ENCODE measurements at regions not wholly inside any gene's neighbourhood (a gene's known extent, or its start where the extent isn't known, plus 50 kb on each side); places are given as distances from the start of the nearest gene placed in this dataset.

DNA sequence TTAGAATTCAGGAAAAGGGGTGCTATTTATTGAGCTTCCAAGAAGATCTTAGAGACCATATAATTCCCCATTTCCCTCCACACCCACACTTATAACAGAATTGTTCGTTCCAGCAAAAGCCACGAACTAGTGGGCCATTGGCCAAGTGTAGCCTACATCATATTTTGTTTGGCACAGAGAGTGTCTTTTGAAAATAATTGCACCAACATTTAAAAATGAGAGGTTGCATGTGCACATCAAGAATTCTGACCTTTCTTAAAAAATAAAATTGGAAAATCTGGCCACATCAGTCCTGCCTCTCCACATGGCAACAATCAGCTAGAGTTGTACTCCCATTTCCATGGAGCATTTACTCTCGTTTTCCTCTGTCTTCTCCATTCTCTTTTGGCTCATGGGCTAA, 655.5 kb upstream of the FANCL start:
- H3K4me2 ChIP-seq (ENCODE audit: insufficient read depth in 1 of 2, low read depth in 2 of 2, low read length in 2 of 2), result no peak overlapping the region
- no peak overlapping the region for H4K5ac ChIP-seq (ENCODE audit: insufficient read length, low read depth, low read length)
- H3K27me3 ChIP-seq (replicated peaks in 1 of 4; ENCODE audit: control insufficient read depth in 3 of 4, extremely low read depth in 1 of 4, insufficient read depth in 3 of 4, low read length in 3 of 4), result peaks cover 0 to 1% (median 0%) of the 10 kb centered on the region in 4 experiments; a peak in 1 of 7 replicates
- H3K4me1 ChIP-seq (replicated peaks in 1 of 4; ENCODE audit: control insufficient read depth in 3 of 4, insufficient read depth in 4 of 4, low read length in 3 of 4), result no peaks in the 10 kb centered on the region
- ChIA-PET POLR2A (ENCODE audit: partially characterized antibody) (no interaction called here), CTCF (ENCODE audit: partially characterized antibody) (interaction anchor here (0.6 to 0.8 kb wide), 2 partner anchors 33 to 99 kb away, joined by 3 read pairs; no protein-coding TSS in a partner anchor)
- H3K79me1 ChIP-seq (ENCODE audit: low read depth, low read length), result no peaks in the 10 kb centered on the region
- H3K4ac ChIP-seq (replicated peaks; ENCODE audit: insufficient read length, low read depth, low read length), result no peak overlapping the region
- no peaks in the 10 kb centered on the region for H3K79me2 ChIP-seq (ENCODE audit: control insufficient read depth in 1 of 2, insufficient read depth in 2 of 2, low read length in 2 of 2)
- no peak overlapping the region for H2BK12ac ChIP-seq (ENCODE audit: low read depth, low read length)
- no peak overlapping the region for H3K23ac ChIP-seq (ENCODE audit: insufficient read length)
- no peaks in the 10 kb centered on the region for H3K23me2 ChIP-seq (ENCODE audit: low read depth, low read length)
- no peak overlapping the region for H4K8ac ChIP-seq (ENCODE audit: extremely low read depth, insufficient read depth, low read length)
- no peak overlapping the region for H2BK120ac ChIP-seq (replicated peaks; ENCODE audit: low read depth, low read length)
- no peak for FAIRE-seq
- H3K56ac ChIP-seq (replicated peaks; ENCODE audit: insufficient read length, low read depth, low read length), result no peak overlapping the region
- no peak overlapping the region for H2BK5ac ChIP-seq (ENCODE audit: low read depth, low read length)
- H3K27ac ChIP-seq (ENCODE audit: low read depth, low read length), result no peak overlapping the region
- no peaks in the 10 kb centered on the region for H4K20me1 ChIP-seq (replicated peaks in 1 of 2; ENCODE audit: control insufficient read depth in 1 of 2, insufficient read depth in 2 of 2, low read length in 2 of 2)
- H3K36me3 ChIP-seq (ENCODE audit: control insufficient read depth in 2 of 4, insufficient read depth in 4 of 4, low read length in 3 of 4), result no peaks in the 10 kb centered on the region
- WGBS, 2 experiments (ENCODE audit: extremely low coverage in 1 of 2, insufficient coverage in 1 of 2, insufficient read length in 1 of 2, insufficient replicate concordance in 2 of 2, low coverage in 1 of 2, low lambda C conversion rate in 2 of 2, missing lambda C conversion rate in 1 of 2), result 95% methylated on average over 3 of the region's 3 CpGs; no CpG with 5 or more reads in 1 of the 2 experiments
- no peak overlapping the region for H2BK15ac ChIP-seq (ENCODE audit: low read length)
- no peak overlapping the region for H3K14ac ChIP-seq (ENCODE audit: insufficient read length)
- H3K9me3 ChIP-seq (ENCODE audit: insufficient read depth in 2 of 2, low read depth in 1 of 2, low read length in 1 of 2), result no peaks in the 10 kb centered on the region
- no peak overlapping the region for H2AK5ac ChIP-seq (ENCODE audit: low read depth, low read length)
- H2BK20ac ChIP-seq (ENCODE audit: low read length), result no peak overlapping the region
- no peak overlapping the region for H3K9ac ChIP-seq (replicated peaks in 1 of 4; ENCODE audit: extremely low read depth in 1 of 4, low read depth in 3 of 4, low read length in 3 of 4)
- no peak overlapping the region for H3K4me3 ChIP-seq (ENCODE audit: extremely low read depth in 1 of 4, insufficient read depth in 2 of 4, low read depth in 3 of 4, low read length in 4 of 4)
- H2AFZ ChIP-seq (ENCODE audit: low read length), result no peak overlapping the region
- no peak for DNase-seq (ENCODE audit: low read depth in 1 of 2, low spot score in 2 of 2)
- H3K18ac ChIP-seq (ENCODE audit: extremely low read depth, low read length), result no peak overlapping the region
- no peak overlapping the region for H4K91ac ChIP-seq (replicated peaks; ENCODE audit: insufficient read length, low read length)
- TF ChIP-seq SAP30 (IDR thresholded peaks at IDR 0.05; ENCODE audit: insufficient read depth, insufficient replicate concordance, low read length), result no peak
- no peak for TF ChIP-seq YY1 (IDR thresholded peaks at IDR 0.05; ENCODE audit: low read depth, low read length)
- TF ChIP-seq SP2 (IDR thresholded peaks at IDR 0.05; ENCODE audit: low read length), result no peak
- no peak for TF ChIP-seq SIN3A (conservative IDR thresholded peaks at IDR 0.05 in 1 of 2, IDR thresholded peaks at IDR 0.05 in 1 of 2; ENCODE audit: low read depth in 1 of 2, low read length in 2 of 2)
- no peak for TF ChIP-seq BRCA1 (IDR thresholded peaks at IDR 0.05; ENCODE audit: low read depth, low read length)
- no peak for TF ChIP-seq CEBPB (IDR thresholded peaks at IDR 0.05; ENCODE audit: low read depth, low read length)
- TF ChIP-seq TAF7 (optimal IDR thresholded peaks at IDR 0.05; ENCODE audit: borderline replicate concordance, low read depth, low read length), result no peak
